Femur (tissue), 1 donor: ENCODE measurements at regions not wholly inside any gene's neighbourhood (a gene's known extent, or its start where the extent isn't known, plus 50 kb on each side); places are given as distances from the start of the nearest gene placed in this dataset.
"Not testable (repeated sequence)": the region's sequence is repeated elsewhere in the genome, so short reads cannot be mapped to it uniquely, and the experiment has no call there.

ENCODE experiments used
- DNase-seq: peaks from one replicate; pipeline ENCODE4 v3.0.0-alpha.2; 2017

DNA sequence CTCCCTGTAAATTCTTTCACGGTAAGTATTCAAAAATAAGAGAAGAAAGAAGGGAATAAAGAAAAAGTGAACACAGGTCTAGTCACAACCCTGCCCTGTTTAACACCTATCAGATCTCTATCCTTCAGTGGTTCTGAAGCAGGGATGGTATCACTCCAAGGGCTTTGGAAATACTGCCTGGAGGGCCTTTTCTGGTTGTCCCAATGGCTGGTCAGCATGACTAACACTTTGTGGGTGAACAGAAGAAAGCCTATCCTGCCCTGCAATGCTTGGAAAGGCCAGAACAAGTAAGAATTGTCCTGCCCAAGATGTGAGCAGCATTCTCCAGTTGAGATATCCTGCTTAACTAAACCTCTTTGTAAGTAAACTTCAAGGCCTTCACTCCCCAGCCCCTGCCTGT, 124.9 kb downstream of the TMEM167A start:
- DNase-seq = no peak

DNA sequence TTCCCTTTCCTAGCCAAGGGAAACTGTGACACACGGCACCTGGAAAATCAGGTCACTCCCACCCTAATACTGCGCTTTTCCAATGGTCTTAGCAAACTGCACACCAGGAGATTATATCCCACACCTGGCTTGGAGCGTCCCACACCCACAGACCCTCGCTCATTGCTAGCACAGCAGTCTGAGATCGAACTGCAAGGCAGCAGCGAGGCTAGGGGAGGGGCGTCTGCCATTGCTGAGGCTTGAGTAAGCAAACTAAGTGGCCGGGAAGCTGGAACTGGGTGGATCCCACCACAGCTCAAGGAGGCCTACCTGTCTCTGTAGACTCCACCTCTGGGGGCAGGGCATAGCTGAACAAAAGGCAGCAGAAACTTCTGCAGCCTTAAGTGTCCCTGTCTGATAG, 132.9 kb downstream of the TMEM167A start:
- DNase-seq = not testable (repeated sequence)

DNA sequence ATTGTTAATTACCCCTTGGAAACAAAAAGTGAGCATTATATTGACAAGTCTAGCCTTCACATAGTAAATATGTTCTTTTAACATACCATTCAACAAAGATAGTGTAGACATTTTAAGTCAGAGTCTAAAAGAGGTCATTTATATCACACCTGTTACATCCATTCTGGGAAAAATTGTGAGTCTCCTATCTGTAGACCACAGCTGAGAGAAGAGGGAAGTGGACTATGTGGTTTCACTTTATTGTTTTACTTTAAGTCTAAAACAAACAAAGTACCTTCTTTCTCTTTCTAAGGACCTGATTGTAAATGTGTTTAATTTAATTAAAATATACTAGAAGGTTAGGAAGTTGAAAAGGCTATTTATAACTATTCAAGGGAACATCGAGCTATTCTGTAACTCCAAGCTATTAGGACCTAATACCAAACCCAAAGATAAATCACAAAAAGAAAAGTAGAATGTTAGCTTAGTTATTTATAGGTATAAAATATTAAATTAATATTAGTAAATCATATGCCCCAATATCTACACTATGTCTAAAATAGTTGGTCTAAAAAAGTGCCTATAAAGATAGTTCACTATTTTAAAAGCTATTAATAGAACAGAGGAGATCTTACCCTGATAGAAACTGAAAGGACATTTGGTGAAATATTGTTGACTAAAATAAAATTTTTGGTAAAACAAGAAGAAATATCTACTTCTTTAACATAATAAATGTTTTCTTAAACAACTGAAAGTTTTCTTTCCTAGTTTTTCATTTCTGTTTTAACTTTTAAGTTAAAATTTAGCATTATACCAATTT, 134.9 kb downstream of the TMEM167A start:
- no peak for DNase-seq

DNA sequence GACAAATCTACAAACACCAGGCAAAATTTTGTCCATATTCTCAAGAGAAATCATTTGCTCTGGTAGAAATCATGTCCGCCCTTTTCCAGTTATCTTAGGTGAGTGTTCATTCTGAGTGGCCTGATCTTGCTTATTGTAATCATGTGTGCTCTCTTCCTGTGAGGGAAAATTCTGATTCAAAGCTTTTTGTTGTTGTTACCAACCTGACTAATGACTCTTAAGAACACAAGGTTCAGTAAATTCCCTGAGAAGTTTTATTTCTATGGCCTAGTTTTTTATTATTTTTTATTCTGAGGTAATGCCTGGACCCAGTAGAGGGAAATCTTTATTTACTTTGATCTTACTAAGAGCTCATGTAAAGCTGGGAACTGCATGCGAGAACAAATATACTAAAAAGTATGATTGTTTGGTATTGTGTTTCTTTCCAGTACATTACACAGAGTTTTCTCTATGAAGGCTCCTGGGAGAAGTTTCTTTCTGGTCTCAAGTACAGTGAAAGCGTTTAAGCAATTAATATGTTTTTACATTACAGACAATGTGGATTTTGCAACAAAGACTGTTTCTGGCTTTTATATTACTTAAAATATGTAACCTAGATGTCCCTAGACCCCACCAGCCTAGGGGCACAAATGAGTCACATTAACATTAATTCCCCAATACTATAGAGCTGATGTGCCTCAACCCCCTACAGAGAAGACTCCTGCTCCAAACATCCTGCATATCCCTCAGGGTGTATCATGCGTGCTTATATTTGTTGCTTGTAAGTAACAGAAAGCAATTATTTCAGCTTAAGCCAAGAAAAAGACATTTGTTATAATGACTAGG, 138.1 kb downstream of the TMEM167A start:
- DNase-seq = no peak

DNA sequence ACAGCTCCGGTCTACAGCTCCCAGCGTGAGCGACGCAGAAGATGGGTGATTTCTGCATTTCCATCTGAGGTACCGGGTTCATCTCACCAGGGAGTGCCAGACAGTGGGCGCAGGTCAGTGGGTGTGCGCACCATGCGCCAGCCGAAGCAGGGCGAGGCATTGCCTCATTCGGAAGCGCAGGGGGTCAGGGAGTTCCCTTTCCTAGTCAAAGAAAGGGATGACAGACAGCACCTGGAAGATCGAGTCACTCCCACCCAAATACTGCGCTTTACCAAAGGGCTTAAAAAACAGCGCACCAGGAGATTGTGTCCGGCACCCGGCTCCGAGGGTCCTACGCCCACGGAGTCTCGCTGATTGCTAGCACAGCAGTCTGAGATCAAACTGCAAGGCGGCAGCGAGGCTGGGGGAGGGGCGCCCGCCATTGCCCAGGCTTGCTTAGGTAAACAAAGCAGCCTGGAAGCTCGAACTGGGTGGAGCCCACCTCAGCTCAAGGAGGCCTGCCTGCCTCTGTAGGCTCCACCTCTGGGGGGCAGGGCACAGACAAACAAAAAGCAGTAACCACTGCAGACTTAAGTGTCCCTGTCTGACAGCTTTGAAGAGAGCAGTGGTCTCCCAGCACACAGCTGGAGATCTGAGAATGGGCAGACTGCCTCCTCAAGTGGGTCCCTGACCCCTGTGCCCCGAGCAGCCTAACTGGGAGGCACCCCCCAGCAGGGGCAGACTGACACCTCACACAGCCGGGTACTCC, 144.5 kb downstream of the TMEM167A start:
- DNase-seq = not testable (repeated sequence)

DNA sequence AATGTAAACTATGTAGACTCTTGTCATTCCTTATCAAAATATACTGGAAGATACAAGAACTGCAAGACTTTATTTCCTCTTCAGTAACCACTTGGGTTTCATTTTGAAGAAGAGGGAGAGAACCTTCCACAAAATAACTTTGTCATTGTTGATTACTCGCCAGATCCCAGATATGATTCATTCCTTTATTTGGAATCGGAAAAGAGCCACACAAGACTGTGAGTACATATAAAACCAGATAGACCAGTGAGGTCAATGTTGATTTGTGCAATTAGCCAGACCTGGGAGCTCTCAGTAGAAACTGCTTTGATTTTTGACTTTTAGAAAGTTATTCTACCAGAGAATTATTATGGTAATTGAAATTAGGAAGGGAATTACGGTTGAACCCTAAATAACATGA, 146.1 kb downstream of the TMEM167A start:
- no peak for DNase-seq

DNA sequence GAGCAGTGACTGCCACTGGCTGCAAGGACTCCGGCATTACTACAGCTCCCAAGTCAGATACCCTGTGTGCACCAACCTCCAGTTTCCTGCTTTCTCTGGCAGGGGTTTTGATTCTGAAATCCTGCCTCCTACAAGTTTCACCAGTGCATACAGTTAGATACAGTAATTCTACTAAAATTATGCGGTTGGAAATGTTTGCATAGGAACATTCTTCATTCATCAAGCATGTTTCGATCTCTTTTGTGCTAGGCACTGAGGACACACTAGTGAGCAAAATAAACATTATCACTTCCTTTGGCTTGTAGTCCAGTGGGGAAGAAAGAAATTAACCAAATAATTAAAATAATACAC, 152.2 kb downstream of the TMEM167A start:
- DNase-seq = no peak

DNA sequence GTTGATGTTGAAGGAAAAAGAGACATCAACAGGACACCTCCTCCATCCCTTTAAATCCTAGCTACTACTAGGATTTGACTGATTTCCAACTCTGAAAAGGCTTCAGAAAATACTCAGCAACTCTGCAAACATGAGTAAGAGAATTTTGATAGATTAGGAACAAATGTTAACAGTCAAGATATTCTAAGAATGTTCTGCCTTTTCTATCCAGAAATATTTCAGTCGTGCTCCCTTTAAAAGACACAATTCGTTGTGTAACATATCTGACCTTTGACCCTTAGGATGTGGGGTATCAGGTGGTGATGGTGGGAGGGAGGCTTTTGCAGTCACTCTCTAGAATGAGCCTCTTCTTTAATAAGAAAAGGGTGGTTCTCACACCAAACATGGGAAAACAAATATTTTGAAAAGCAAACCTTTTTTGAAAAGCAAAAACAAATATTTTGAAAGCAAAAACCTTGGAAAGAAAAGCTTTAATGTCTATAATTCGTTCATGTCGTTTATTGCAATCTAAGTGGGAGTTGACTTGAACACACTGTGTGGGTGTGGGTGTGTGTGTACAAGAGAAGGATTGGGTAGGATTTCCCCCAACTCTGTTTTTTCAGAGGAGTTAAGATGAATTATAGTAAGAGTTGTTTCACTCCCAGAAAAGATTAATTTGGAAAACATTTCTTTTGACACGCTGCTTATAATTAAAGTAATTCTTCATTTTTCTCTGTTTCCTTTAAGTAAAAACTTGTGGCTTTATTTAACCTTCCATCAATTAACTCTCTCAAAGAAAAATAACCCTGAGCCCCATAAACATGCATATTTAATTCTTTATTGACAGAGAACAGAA, 152.8 kb downstream of the TMEM167A start:
- no peak for DNase-seq

DNA sequence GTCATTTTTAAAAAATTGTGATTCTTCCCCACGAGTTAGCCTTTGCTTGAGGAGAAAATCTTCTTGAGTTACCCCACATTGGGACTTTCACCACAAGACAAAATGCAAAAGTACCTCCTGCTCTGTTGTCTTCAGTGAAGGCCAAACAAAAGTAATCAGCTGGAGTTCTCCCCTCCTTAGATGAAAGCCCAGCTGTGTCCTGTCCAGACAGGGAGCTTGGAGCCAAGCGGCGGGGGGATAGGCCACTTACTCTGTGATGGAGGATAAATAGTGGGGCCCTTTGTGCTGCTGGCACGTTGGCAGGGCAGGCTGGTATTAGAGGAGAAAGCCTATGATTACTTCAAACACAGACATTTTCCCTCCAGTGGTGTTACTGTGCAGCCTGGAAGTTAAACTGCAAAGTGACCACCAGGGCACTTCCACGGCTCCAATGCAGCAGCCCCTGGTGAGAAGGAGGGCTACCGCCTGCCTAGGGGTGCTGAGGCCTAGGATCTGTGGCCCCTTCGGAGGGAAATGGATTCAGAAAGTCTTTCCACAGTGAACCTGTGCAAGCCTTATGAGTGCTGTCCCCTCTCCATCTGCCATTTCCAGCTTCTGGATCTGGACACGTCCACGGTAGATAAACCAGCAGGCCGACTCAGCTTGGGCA, 155.0 kb downstream of the TMEM167A start:
- no peak for DNase-seq

DNA sequence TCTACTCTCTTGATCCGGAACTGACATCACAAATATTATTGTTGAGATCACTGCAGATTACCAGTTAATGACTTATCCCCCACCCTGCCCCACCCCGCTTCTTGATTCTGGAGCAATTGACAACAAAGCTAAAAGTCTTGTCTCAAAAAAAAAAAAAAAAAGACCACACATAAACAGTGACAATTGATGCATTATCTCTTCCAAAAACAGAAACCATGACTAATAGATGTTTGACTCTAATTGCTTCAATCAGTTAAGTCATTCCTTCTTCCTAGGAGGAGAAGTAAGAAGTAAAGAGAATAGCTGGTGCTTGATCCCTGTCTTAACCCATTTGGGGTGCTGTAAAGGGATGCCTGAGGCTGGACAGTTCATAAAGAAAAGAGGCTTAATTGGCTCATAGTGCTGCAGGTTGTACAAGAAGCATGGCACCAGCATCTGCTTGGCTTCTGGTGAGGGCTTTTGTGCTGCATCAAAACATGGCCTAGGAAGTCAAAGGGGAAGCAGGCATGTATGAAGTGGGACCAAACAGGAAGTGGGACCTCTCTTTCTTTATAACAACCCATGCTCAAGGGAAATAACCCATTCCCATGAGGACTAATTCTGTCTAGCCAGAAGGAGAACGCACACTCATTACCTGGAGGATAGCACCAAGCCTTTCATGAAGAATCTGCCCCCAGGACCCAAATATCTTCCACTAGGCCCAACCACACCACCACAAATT, 158.7 kb downstream of the TMEM167A start:
- DNase-seq = no peak

DNA sequence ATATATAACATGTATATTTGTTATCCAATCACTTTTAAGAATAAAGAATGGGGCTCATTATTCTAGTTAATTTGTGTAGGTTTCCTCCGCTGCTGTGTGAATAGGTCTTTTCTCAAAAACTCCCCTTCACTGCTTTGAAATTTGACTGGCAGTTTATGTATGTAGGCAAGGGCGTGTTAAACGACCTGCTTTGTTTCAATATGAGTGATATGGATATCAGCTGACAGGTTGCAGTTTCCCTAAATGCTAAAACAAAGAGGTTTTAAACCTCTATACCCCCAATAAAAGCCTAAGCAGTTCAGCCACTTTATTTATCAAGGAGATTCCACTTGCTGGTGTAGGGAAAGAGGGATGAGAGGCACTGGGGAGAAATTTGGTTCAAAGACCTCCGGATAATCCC, 159.6 kb downstream of the TMEM167A start:
- DNase-seq = no peak

DNA sequence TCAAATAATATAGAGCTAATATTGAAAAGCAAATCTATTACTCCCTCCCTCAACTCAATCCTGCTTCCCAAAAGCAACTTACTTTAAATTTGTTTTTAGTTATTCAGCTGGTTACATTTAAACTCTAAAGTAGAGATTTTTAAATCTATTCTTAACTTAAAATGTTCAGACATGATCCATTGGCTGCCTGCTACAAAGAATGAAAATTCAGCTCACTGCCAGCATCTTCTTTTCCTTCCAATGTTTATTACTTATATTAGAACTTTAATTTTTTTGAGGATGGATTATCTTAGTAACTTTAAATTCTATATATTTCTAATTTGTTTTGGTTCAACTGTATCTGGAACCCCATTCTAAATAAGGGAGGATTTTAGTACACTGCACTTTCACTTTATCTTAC, 163.2 kb downstream of the TMEM167A start:
- no peak for DNase-seq

DNA sequence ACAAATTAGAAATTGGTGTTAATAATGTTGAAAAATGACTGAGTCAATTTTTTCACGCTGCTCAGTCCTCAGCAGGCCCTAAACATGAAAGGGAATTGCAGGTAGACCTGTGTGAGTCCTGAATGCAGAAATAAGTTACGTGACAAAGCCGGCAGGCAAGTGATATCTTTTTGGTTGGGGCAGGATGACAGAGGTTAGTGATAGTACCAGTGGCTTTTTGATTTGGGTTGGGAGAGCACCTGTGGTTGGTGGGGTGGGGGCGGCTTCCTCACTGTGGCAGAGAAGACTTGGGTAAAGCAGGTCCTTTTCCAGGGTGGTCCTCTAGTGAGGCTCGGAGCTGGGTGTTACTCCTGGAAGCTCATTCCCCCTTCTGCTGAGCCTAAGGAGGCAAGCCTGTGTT, 164.7 kb downstream of the TMEM167A start:
- DNase-seq = no peak

DNA sequence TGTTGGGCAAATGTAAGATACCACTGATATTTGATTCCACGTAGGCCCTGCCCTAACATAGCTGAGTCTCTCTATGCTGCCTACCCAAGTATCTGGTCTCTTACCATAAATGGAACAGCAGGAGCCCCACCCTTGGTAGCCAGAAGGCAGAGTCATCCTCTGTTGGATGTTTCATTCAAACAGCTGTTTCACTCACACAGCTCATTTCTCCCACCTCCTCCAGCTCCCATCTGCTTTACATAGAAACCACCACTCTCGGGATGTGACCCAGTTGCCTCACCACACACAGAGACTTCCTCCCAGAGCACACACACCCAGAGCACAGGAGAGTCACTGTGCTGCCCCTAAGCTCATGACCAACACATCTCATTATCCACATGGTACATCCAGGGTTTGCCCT, 165.3 kb downstream of the TMEM167A start:
- DNase-seq = no peak

DNA sequence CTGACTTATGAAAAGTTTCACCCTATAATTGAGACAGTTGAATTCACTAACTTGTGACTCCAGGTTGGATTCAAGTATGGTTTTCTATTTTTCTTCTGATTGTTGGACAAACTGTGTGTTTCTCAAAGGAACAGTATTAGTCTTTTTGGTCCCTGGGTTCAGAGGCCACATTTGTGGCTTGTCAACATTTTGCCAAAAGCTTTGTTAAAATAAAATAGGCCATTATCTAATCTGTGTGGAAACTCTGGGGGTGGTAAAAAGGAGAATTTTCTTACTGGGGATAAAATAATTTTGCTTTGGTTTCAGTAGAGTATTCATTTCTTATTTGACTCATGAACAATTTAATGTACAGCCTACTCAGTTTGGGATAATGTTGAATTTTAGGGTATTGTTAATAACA, 166.3 kb downstream of the TMEM167A start:
- no peak for DNase-seq

DNA sequence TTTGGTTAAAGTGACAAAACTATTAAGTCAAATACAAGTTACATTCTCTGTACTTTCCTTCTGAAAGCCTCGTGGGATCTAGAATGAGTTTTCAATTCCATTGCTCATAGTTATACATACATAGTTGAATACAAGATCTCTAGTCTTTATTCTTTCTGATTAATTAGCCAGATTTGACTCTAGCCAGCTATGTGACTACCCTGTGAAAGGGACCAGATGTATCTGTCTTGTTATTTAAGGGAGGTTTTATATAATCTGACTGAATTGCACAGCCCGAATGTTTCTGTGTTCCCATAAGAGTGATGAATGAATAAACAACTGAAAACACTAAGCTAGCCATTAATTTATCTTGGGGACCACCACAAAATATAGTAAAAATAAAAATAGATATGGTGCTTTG, 166.7 kb downstream of the TMEM167A start:
- no peak for DNase-seq

DNA sequence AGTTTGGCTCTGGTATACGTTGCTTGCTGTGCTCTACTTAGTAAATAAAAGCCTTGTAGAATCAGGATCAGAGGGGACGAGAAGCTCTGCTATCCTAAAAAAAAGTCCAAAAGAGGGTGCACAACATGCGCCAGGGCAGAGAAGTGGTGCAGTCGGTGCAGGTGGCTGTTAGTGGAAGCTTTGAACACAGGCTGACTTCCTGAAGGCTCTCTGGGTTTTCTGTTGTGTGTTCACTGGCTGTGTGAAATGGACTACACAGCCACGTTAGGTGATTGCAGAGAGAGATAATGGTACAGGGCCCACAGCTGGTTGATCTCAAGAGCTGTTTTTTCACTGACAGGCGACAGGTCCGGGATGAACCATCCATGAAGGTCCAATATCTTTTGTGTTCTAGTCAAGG, 167.4 kb downstream of the TMEM167A start:
- DNase-seq = no peak

DNA sequence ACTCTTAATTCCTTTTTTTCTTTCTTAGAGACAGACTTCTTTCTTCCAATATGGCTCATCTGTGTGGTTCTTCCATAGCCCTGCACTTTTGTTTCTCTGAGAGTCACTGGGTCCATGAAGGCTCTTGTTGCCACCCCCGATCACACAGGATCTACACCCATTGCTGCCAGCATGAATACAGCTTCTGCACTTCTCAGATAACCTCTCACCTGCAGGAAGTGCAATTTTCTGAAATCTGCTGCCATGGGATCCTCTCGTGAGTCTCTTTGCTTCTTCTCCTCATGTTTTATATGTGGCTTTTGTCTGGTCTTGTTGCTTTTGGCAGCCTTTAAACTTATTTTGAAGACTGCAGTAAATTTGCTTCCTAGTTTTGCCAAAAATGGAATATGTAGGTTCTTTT, 171.2 kb downstream of the TMEM167A start:
- no peak for DNase-seq

DNA sequence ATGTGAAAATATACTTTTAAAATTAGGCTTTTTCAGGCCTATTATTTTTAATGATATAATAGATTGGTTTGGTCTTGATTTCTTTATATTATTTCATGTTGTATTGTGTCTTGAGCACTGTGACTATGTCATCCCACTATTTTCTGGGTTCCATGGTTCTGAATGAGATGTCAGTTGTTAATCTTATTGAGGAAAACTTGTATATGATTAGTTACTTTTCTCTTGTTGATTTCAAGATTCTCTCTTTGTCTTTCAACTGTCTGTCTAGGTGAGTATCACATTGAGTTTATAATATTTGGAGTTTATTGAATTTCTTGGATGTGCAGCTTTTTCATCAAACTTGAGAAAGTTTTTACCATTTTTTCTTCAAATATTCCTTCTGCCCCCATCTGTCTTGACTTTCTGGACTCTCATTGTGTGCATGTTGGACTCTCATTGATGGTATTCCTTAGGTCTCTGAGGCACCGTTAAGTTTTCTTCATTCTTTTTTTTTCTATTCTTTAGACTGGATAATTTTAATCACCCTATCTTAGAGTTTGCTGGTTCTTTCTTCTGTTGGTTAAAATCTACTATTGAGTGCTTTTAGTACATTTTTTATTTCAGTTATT, 175.8 kb downstream of the TMEM167A start:
- no peak for DNase-seq

DNA sequence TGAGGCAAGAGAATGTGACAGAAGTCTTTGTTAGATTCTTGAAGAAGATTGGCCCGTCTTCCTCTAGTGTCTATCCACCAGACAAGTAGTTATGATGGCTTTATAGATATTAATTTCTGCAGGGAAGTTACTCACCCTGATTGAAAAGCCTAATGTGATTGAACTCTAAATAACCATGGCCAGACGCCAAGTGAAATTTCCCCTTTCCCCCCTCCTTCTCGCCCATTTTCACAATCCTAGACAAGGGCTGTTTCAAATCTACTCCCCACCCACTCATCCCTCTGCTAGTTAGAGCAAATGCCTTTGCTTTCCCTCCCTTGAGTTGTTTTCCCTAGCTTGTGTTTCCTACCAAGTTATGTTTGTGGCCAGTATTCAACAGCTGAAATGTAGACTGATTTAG, 182.5 kb downstream of the TMEM167A start:
- no peak for DNase-seq

DNA sequence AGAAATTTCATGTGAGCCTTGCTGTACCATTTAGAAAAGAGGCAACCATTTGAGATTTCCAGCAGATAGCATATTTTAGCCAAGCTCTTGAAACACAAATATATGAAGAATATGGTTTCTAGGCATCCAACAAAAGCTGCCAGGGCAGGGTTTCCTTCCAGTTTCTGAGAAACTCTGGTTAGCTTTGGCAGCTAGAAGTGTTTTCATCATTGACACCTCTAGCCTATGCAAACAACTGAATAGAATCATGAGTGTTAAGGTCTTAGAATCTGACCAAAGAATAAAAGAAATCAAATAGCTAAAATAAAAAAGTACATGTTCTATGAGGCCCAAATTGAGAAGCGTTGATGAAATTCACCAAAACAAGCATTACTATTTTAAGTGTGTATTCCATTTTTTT, 188.1 kb downstream of the TMEM167A start:
- no peak for DNase-seq
